ENCODE measurements at regions not wholly inside any gene's neighbourhood (a gene's known extent, or its start where the extent isn't known, plus 50 kb on each side); places are given as distances from the start of the nearest gene placed in this dataset.

- no peak for DNase-seq
These were observed 125.3 kb upstream of the RXFP2 start for GRCh38 chr13:31614073-31614472.

- no peak for DNase-seq
These were observed 124.6 kb upstream of the RXFP2 start for GRCh38 chr13:31614704-31615103.

- no peak for DNase-seq
These were observed 114.2 kb upstream of the RXFP2 start for GRCh38 chr13:31625115-31625514.

- no peak for DNase-seq
These were observed 112.1 kb upstream of the RXFP2 start for GRCh38 chr13:31627097-31627845.

GRCh38 chr13:31629085-31629780 is 110.1 kb upstream of the RXFP2 start:
- DNase-seq: no peak

- DNase-seq: no peak
These were observed 108.3 kb upstream of the RXFP2 start for GRCh38 chr13:31631071-31631470.

- DNase-seq: no peak
These were observed 107.6 kb upstream of the RXFP2 start for GRCh38 chr13:31631746-31632145.

- no peak for DNase-seq
These were observed 100.7 kb upstream of the RXFP2 start for GRCh38 chr13:31638577-31638976.

- no peak for DNase-seq
These were observed 99.7 kb upstream of the RXFP2 start for GRCh38 chr13:31639443-31640163.

GRCh38 chr13:31649766-31650165 is 89.6 kb upstream of the RXFP2 start:
- no peak for DNase-seq

GRCh38 chr13:31653730-31654129 is 85.6 kb upstream of the RXFP2 start:
- no peak for DNase-seq

- DNase-seq: no peak
These were observed 75.3 kb upstream of the RXFP2 start for GRCh38 chr13:31663880-31664585.

GRCh38 chr13:31670831-31671617 is 68.3 kb upstream of the RXFP2 start:
- no peak for DNase-seq

- no peak for DNase-seq
These were observed 65.3 kb upstream of the RXFP2 start for GRCh38 chr13:31674051-31674450.

GRCh38 chr13:31675440-31675953 is 63.8 kb upstream of the RXFP2 start:
- no peak for DNase-seq

- no peak for DNase-seq
These were observed 58.2 kb upstream of the RXFP2 start for GRCh38 chr13:31681133-31681532.

- DNase-seq: no peak
These were observed 54.9 kb upstream of the RXFP2 start for GRCh38 chr13:31684466-31684865.

- DNase-seq: no peak
These were observed 52.5 kb upstream of the RXFP2 start for GRCh38 chr13:31686670-31687425.
